ENCODE measurements at regions not wholly inside any gene's neighbourhood (a gene's known extent, or its start where the extent isn't known, plus 50 kb on each side); places are given as distances from the start of the nearest gene placed in this dataset.
A peak's percentile ranks its signal among the peaks of the same experiment; 100 is the strongest.

GRCh38 chr3:193016437-193016901 lies 98.8 kb upstream of the MB21D2 start (continued):
- TF ChIP-seq MAX (CRISPR knock-in tag; IDR thresholded peaks at IDR 0.05) (peak; percentile 71; the same call in 1 of the 2 replicates), E2F1 (CRISPR knock-in tag; IDR thresholded peaks at IDR 0.05) (no peak), HMGXB4 (CRISPR knock-in tag; IDR thresholded peaks at IDR 0.05) (no peak), FOXP4 (CRISPR knock-in tag; IDR thresholded peaks at IDR 0.05) (no peak), ZNF121 (CRISPR knock-in tag; IDR thresholded peaks at IDR 0.05) (no peak)

- H3K4me3 Mint-ChIP-seq: no peak overlapping the region
- no peak overlapping the region for H3K27ac Mint-ChIP-seq
- ChIA-PET POLR2A (no interaction called here), CTCF (no interaction called here)
- H3K9me3 Mint-ChIP-seq: no peaks in the 10 kb centered on the region
- ATAC-seq (no peak), DNase-seq (ENCODE audit: low spot score) (no peak)
- peaks cover 18% of the 10 kb centered on the region for H3K4me1 Mint-ChIP-seq
- no peaks in the 10 kb centered on the region for H3K27me3 Mint-ChIP-seq (ENCODE audit: low read depth)
- H3K36me3 Mint-ChIP-seq: no peaks in the 10 kb centered on the region
- TF ChIP-seq GTF2I (CRISPR knock-in tag; conservative IDR thresholded peaks at IDR 0.05): no peak
- no peak for TF ChIP-seq RELA (CRISPR knock-in tag; IDR thresholded peaks at IDR 0.05; ENCODE audit: borderline replicate concordance)
- TF ChIP-seq KAT7 (CRISPR knock-in tag; IDR thresholded peaks at IDR 0.05; ENCODE audit: borderline replicate concordance): no peak
- no peak for TF ChIP-seq ESRRA (CRISPR knock-in tag; IDR thresholded peaks at IDR 0.05; ENCODE audit: borderline replicate concordance)
- TF ChIP-seq EMX1 (CRISPR knock-in tag; IDR thresholded peaks at IDR 0.05): no peak
- TF ChIP-seq ATF3 (CRISPR knock-in tag; conservative IDR thresholded peaks at IDR 0.05): no peak
- no peak for TF ChIP-seq ATF6 (CRISPR knock-in tag; IDR thresholded peaks at IDR 0.05)
- TF ChIP-seq E2F4 (CRISPR knock-in tag; IDR thresholded peaks at IDR 0.05; ENCODE audit: borderline replicate concordance, low read depth): no peak
- TF ChIP-seq ELF4 (CRISPR knock-in tag; IDR thresholded peaks at IDR 0.05; ENCODE audit: low read depth): no peak
- TF ChIP-seq ATF1 (CRISPR knock-in tag; IDR thresholded peaks at IDR 0.05): no peak
- no peak for TF ChIP-seq ZNF671 (CRISPR knock-in tag; IDR thresholded peaks at IDR 0.05)
- TF ChIP-seq PRDM15 (CRISPR knock-in tag; IDR thresholded peaks at IDR 0.05): no peak
- no peak for TF ChIP-seq ZNF423 (CRISPR knock-in tag; IDR thresholded peaks at IDR 0.05)
- no peak for TF ChIP-seq ARID4B (CRISPR knock-in tag; IDR thresholded peaks at IDR 0.05; ENCODE audit: borderline replicate concordance)
Observed at GRCh38 chr3:193021506-193022010, 103.9 kb upstream of the MB21D2 start.
